Thyroid gland (tissue), 4 donors: ENCODE measurements at regions not wholly inside any gene's neighbourhood (a gene's known extent, or its start where the extent isn't known, plus 50 kb on each side); places are given as distances from the start of the nearest gene placed in this dataset.

ENCODE experiments used
- CTCF ChIP-seq, 6 experiments: fragments of 200-600 bp in 3 of 6; fragments of 450-650 bp in 3 of 6; sonication (generic) in 3 of 6; IDR thresholded peaks; one replicate each; pipeline ENCODE4 v1.5.1; 2016 to 2019; ENCODE audit warnings: antibody characterized with exemption in 6 of 6, mild to moderate bottlenecking in 2 of 6, inconsistent platforms in 1 of 6, moderate library complexity in 1 of 6
- POLR2A ChIP-seq, 2 donors: fragments of 450-650 bp; IDR thresholded peaks; one replicate each; pipeline ENCODE4 v1.6.1; 2017; ENCODE audit warnings: antibody characterized with exemption in 2 of 2, mild to moderate bottlenecking in 2 of 2, moderate library complexity in 1 of 2

- TF ChIP-seq POLR2A (IDR thresholded peaks at IDR 0.05) (no peak), CTCF (IDR thresholded peaks at IDR 0.05) (no peak)
These were observed 253.0 kb downstream of the DEPDC1B start for GRCh38 chr5:60446917-60447316.
